Iris pigment epithelial cell (primary cell): ENCODE measurements at regions not wholly inside any gene's neighbourhood (a gene's known extent, or its start where the extent isn't known, plus 50 kb on each side); places are given as distances from the start of the nearest gene placed in this dataset.
A peak's percentile ranks its signal among the peaks of the same experiment; 100 is the strongest.

ENCODE experiments used
- DNase-seq: peaks from one replicate; pipeline ENCODE4 v3.0.0-alpha.2; 2011; ENCODE audit warnings: low read depth

- no peak for DNase-seq
Observed at GRCh38 chr2:6665093-6666045, 200.3 kb downstream of the CMPK2 start.

- DNase-seq: peak; percentile 15
Observed at GRCh38 chr2:6667326-6667725, 198.4 kb downstream of the CMPK2 start.

GRCh38 chr2:6671913-6672312, 193.8 kb downstream of the CMPK2 start:
- DNase-seq: no peak

DNA sequence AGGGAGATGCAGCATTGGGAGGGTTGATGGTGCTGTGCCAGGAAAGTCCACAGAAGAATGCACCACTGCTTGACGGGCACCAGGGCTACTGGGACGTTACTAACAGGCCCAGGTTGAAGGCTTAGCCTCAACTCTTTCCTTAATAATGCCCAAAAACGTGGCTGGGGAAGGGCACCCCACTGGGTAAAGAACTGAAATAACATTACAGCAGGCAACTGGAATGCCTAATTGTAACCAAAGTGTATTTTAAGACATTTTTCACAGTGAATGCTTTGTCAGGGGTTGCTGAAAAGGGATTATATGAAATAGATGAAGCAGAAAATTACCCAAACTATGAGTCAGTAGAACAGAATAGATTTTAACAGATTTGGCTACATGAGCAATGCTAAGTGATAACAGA, 191.3 kb downstream of the CMPK2 start:
- DNase-seq: peak; percentile 21

DNA sequence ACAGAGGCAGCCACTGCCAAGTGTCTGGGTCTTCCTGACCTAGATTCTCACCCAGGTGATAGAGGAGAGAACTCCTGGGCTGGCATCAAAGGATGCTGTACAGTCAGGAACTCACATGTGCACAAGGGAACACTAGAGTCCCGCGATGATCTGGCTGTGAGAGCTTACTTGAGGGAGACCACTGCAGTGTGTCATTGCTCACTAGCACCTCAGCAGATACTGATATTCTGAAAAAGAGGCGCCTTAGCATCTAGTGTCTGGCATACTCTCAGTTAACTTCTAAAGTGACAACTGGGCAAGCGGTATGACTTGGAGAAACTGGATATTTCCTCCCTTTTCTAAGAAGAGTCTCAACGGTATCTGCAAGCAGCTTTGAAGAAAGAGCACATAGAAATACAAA, 189.9 kb downstream of the CMPK2 start:
- DNase-seq: no peak

- no peak for DNase-seq
Observed at GRCh38 chr2:6676241-6676640, 189.5 kb downstream of the CMPK2 start.

DNA sequence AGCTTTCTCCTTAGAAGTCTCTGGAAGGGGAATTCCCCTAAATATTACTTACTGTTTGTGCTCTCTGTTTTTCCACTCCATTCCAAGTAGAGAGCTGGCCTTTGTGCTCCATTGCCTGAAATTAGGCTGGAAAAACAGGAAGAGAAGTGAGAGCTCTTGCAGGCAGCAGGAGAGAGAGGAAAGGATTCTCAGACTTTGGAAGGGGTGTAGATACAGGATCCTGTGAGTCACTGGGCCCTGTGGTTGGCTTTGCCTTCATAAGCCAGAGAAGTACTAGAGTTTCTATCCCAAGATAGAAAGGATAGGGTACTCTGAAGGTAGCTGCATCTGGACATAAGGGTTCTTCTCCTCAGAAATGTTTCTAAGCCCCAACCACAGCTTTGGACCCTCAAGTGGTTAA, 188.9 kb downstream of the CMPK2 start:
- DNase-seq: peak; percentile 9

DNA sequence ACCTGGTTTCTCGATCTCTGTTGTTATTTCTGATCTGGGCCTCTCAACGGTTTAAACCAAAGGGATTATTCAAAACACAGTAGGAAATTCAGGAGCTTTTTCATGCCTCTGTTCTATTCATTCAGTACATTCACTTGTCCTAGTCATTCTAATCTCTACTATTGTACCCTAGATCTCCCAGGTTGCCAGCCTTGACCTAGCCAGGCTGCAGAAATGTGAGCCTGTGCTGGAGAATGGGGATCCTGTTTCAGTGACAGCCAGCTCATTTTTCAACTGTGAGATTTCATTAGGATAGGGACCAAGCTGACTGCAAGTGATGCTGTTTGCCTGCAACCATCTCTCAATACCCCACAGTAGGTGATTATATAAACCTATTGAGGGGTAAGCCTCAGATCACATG, 186.2 kb downstream of the CMPK2 start:
- DNase-seq: no peak

GRCh38 chr2:6683516-6683915, 182.2 kb downstream of the CMPK2 start:
- no peak for DNase-seq

DNA sequence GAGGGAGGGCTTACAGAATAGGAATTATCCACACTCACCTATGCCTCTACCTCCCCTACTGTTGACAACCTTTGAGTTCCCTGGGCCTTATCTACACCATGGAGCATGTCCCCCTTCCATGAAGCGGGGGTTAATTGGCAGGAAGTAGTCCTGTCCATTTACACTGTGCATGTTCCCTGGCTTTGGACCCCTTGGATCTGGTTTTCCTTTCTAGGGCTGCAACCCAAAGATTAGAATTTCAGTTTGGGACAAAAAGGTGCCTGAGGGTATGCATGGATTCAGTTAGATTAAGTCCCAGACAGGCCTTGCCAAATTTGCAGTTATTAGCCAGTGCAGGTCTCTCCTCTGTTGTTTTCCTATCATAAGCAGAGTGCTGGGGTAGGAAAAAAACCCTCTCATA, 180.3 kb downstream of the CMPK2 start:
- DNase-seq: no peak

- no peak for DNase-seq
Observed at GRCh38 chr2:6692056-6692455, 173.7 kb downstream of the CMPK2 start.

DNA sequence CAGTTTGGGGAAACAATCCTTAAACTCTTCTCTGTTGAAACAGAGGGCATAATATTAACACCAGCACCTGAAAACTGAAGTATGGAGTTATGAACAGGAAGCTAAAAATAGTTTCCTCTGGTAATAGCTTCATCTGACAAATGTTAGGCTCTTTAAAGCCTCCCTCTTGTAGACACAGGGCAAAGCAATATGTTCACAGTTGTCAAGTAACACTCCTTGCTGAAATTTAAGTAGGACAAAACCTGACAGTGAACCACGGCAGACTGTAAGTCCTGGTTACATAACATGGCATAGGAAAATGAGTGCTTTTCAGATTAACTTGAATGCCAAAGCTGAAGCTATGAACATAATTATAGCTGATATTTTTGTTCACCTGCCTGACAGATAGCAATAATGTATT, 172.9 kb downstream of the CMPK2 start:
- DNase-seq: no peak

GRCh38 chr2:6694555-6694954, 171.2 kb downstream of the CMPK2 start:
- DNase-seq: no peak

DNA sequence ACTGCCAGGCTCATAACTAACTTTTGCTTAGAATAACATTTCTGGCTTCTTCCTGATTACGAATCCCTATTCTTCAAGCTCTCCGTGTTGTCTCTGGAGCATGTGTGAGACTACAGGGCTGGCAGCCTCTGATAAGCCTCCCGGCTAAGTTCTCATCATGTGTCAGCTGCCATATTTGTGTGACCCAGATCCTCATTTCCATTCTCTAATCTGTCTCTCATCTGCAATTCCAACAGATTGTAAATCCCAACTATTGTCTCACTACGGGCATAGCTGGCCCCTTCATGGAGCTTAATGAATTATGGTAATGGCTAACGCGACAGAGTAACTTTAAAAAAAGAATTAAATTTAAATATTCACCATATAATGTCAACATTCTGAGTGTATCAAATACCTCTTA, 165.4 kb downstream of the CMPK2 start:
- no peak for DNase-seq

GRCh38 chr2:6704077-6704476, 161.6 kb downstream of the CMPK2 start:
- no peak for DNase-seq

DNA sequence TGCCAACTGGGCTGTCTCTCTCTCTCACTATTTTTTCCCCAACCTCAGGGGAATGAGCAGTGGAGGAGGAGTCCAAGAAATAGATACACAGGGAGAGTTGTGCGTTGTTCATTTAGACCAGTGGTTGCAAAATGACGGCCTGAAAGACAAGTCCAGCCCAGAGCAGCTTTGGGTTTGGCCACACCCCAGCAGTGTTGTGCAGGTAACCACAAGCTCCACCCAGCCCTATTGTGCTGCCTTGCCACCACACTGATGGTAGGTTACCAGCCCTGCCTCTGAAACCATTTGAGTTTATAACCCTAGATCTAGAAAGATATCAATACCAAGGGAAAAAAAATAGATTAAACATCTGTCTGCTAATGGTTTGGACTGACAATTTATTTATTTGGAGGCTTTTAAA, 144.3 kb downstream of the CMPK2 start:
- no peak for DNase-seq

- no peak for DNase-seq
Observed at GRCh38 chr2:6722574-6722973, 143.1 kb downstream of the CMPK2 start.

- DNase-seq: no peak
Observed at GRCh38 chr2:6723865-6724604, 141.7 kb downstream of the CMPK2 start.

DNA sequence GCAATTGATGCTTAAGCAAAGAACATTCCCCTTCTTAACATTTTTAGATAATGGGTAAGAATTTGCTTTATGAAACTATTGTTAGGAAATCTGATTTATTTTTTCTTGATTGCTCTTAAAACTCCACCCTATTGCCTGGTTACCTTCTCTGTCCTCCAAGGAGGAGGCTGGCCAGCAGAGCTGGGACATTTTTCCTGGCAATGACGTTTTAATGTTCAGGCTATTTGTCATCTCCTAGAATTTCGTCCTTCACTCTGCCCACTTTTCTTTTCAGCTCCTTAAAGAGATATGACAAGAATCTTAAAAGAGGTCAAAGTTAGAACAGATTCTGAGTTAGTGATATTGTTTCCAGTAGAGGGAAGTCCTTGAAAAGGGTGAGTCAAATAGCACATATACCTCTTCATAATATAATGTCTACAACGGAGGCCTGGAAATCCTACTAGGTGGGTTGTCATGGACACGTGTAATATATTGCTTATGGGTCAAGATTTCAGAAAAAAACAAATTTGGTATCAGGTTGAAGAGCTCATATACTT, 141.0 kb downstream of the CMPK2 start:
- DNase-seq: no peak

DNA sequence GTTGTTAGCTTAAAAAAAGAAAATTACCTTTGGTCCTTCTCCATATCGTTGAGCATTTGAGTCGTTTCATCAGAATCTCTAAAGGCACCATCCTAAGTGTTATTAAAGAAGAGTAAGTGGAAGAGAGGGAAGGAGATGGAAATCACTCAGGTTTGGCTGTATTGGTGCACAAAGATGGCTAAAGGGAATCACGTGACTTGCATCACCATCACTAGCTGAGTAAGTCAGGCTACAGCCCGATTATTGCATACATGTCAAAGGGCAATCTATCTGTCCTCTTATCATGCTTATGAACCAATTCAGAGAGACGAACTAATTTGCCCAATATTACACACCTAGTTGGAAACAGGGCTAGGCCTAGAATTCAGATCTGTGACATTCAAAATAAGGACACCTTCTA, 137.6 kb downstream of the CMPK2 start:
- no peak for DNase-seq

DNA sequence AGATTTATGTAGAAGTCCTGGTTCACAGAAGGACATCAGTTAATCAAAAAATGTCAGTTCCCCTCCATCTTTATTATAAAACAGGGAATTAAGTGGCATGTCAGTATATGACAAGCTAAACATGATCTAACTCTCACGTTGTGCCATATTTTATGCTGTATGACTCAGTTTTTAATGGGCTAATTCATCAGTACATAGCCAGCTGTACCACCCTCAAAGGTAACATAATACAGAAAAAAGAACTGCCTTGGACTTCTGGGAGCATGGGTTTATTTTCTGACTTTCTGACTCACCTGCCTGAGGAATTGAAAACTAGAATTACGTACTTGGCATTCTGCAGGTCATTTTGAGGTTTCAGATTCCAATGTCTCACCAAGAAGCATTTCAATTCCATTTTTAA, 135.7 kb downstream of the CMPK2 start:
- no peak for DNase-seq

- DNase-seq: no peak
Observed at GRCh38 chr2:6730649-6731532, 134.8 kb downstream of the CMPK2 start.
